ENCODE measurements at regions not wholly inside any gene's neighbourhood (a gene's known extent, or its start where the extent isn't known, plus 50 kb on each side); places are given as distances from the start of the nearest gene placed in this dataset.

GRCh38 chr13:71339736-71340135 lies 527.3 kb downstream of the DACH1 start:
- ATAC-seq = no peak
- no peak for TF ChIP-seq CTCF (IDR thresholded peaks at IDR 0.05)
- intact Hi-C loops (cut with DNase I) = no loop called here

GRCh38 chr13:71339005-71339404 lies 528.0 kb downstream of the DACH1 start:
- Histone ChIP-seq H3K9me3 (no peaks in the 10 kb centered on the region), H3K4me3 (no peak overlapping the region), H3K27ac (no peak overlapping the region), H3K27me3 (ENCODE audit: low read depth) (no peaks in the 10 kb centered on the region), H3K4me1 (no peaks in the 10 kb centered on the region), H3K36me3 (no peaks in the 10 kb centered on the region)
- intact Hi-C loops (cut with DNase I) = no loop called here
- DNase-seq (no peak), ATAC-seq (no peak)
- TF ChIP-seq CTCF (IDR thresholded peaks at IDR 0.05) = no peak

More at GRCh38 chr13:71339736-71340135, 527.3 kb downstream of the DACH1 start:
- H3K9me3 ChIP-seq = no peaks in the 10 kb centered on the region
- no peak overlapping the region for H3K27ac ChIP-seq
- DNase-seq = no peak
- H3K4me3 ChIP-seq = no peak overlapping the region
- H3K36me3 ChIP-seq = no peaks in the 10 kb centered on the region
- H3K27me3 ChIP-seq (ENCODE audit: low read depth) = no peaks in the 10 kb centered on the region
- no peaks in the 10 kb centered on the region for H3K4me1 ChIP-seq

GRCh38 chr13:71338070-71338469 lies 528.9 kb downstream of the DACH1 start:
- TF ChIP-seq CTCF (IDR thresholded peaks at IDR 0.05) = no peak
- no peak for DNase-seq
- intact Hi-C loops (cut with DNase I) = no loop called here

GRCh38 chr13:71327266-71327665 lies 539.7 kb downstream of the DACH1 start:
- H3K4me1 ChIP-seq = no peaks in the 10 kb centered on the region
- H3K9me3 ChIP-seq = no peaks in the 10 kb centered on the region
- ATAC-seq (no peak), DNase-seq (no peak)
- H3K27ac ChIP-seq = no peak overlapping the region
- H3K4me3 ChIP-seq = no peak overlapping the region
- intact Hi-C loops (cut with DNase I) = no loop called here
- TF ChIP-seq CTCF (IDR thresholded peaks at IDR 0.05) = no peak
- no peaks in the 10 kb centered on the region for H3K36me3 ChIP-seq
- no peaks in the 10 kb centered on the region for H3K27me3 ChIP-seq (ENCODE audit: low read depth)

More at GRCh38 chr13:71338070-71338469, 528.9 kb downstream of the DACH1 start:
- no peak for ATAC-seq
- Histone ChIP-seq H3K4me1 (no peaks in the 10 kb centered on the region), H3K4me3 (no peak overlapping the region), H3K36me3 (no peaks in the 10 kb centered on the region), H3K27ac (no peak overlapping the region), H3K9me3 (no peaks in the 10 kb centered on the region), H3K27me3 (ENCODE audit: low read depth) (no peaks in the 10 kb centered on the region)

DNA sequence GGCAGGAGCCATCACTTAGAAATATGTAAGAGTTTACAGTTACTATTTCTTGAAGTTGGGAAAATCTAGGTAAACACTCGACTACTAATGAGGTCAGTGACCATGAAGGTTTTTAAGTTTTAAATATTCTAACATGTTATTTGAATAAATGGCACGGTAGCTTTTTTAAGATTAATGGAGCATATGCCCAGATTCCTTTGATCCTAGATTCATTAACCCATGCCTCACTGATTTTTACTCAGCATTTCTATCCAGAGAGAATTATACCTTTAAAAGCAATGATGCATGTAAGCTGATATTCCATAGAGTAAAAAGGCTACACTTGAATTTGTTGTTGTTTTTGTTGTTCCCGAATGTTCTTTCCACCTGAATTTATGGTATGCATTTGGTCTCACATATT lies 541.4 kb downstream of the DACH1 start:
- H3K4me1 ChIP-seq = no peaks in the 10 kb centered on the region
- H3K4me3 ChIP-seq = no peak overlapping the region
- H3K27ac ChIP-seq = no peak overlapping the region
- intact Hi-C loops (cut with DNase I) = no loop called here
- DNase-seq (no peak), ATAC-seq (no peak)
- H3K36me3 ChIP-seq = no peaks in the 10 kb centered on the region
- no peaks in the 10 kb centered on the region for H3K27me3 ChIP-seq (ENCODE audit: low read depth)
- H3K9me3 ChIP-seq = no peaks in the 10 kb centered on the region
- no peak for TF ChIP-seq CTCF (IDR thresholded peaks at IDR 0.05)

- DNase-seq = no peak
- no peak overlapping the region for H3K4me3 ChIP-seq
- TF ChIP-seq CTCF (IDR thresholded peaks at IDR 0.05) = no peak
- H3K27me3 ChIP-seq (ENCODE audit: low read depth) = no peaks in the 10 kb centered on the region
- H3K36me3 ChIP-seq = no peaks in the 10 kb centered on the region
- no peak for ATAC-seq
- H3K4me1 ChIP-seq = no peaks in the 10 kb centered on the region
- no peak overlapping the region for H3K27ac ChIP-seq
- H3K9me3 ChIP-seq = no peaks in the 10 kb centered on the region
- intact Hi-C loops (cut with DNase I) = no loop called here
These were observed 543.7 kb downstream of the DACH1 start for GRCh38 chr13:71323266-71323665.
